Lower leg skin (tissue), 3 donors: ENCODE measurements at regions not wholly inside any gene's neighbourhood (a gene's known extent, or its start where the extent isn't known, plus 50 kb on each side); places are given as distances from the start of the nearest gene placed in this dataset.

Source experiments
- CTCF ChIP-seq, 3 donors: fragments of 450-650 bp; IDR thresholded peaks; one replicate each; pipeline ENCODE4 v1.5.1; 2016; ENCODE audit warnings: antibody characterized with exemption in 3 of 3, mild to moderate bottlenecking in 3 of 3, moderate library complexity in 2 of 3
- POLR2A ChIP-seq, 2 donors: fragments of 450-650 bp; IDR thresholded peaks; one replicate each; pipeline ENCODE4 v1.6.1; 2016 to 2017; ENCODE audit warnings: antibody characterized with exemption in 2 of 2, mild to moderate bottlenecking in 1 of 2, moderate library complexity in 1 of 2

- TF ChIP-seq CTCF (IDR thresholded peaks at IDR 0.05) (no peak), POLR2A (IDR thresholded peaks at IDR 0.05) (no peak)
Measured at GRCh38 chr10:2387261-2387660, 649.9 kb upstream of the ADARB2 start.
